GM12875 (cell line): ENCODE measurements at regions not wholly inside any gene's neighbourhood (a gene's known extent, or its start where the extent isn't known, plus 50 kb on each side); places are given as distances from the start of the nearest gene placed in this dataset.

Experiments used
- H3K4me3 ChIP-seq: one replicate; pipeline ENCODE4 v1.5.1; 2011; ENCODE audit warnings: low read depth, low read length, control low read depth
- CTCF ChIP-seq: IDR thresholded peaks from 2 replicates; pipeline ENCODE4 v1.5.1; 2011; ENCODE audit warnings: low read depth, mild to moderate bottlenecking, control low read depth, inconsistent platforms, low read length, moderate library complexity, borderline replicate concordance; ENCODE audit not compliant: insufficient read depth

- no peak for TF ChIP-seq CTCF
- H3K4me3 ChIP-seq, result no peak overlapping the region
Observed at GRCh38 chr14:41144370-41144769, 462.3 kb upstream of the LRFN5 start.

- no peak for TF ChIP-seq CTCF
Observed at GRCh38 chr14:41137741-41138140, 468.9 kb upstream of the LRFN5 start.

GRCh38 chr14:41130274-41130673 lies 476.4 kb upstream of the LRFN5 start:
- H3K4me3 ChIP-seq, result no peak overlapping the region
- no peak for TF ChIP-seq CTCF

More at GRCh38 chr14:41137741-41138140, 468.9 kb upstream of the LRFN5 start:
- no peak overlapping the region for H3K4me3 ChIP-seq

- no peak overlapping the region for H3K4me3 ChIP-seq
- TF ChIP-seq CTCF, result no peak
Observed at GRCh38 chr14:41120402-41120801, 486.3 kb upstream of the LRFN5 start.

GRCh38 chr14:41096131-41096530 lies 510.5 kb upstream of the LRFN5 start:
- TF ChIP-seq CTCF, result no peak
- H3K4me3 ChIP-seq, result no peak overlapping the region

GRCh38 chr14:41087056-41087455 lies 519.6 kb upstream of the LRFN5 start:
- H3K4me3 ChIP-seq, result no peak overlapping the region
- no peak for TF ChIP-seq CTCF

GRCh38 chr14:41073544-41073943 lies 533.1 kb upstream of the LRFN5 start:
- H3K4me3 ChIP-seq, result no peak overlapping the region
- TF ChIP-seq CTCF, result no peak
